Fibroblast of pulmonary artery (primary cell): ENCODE measurements at regions not wholly inside any gene's neighbourhood (a gene's known extent, or its start where the extent isn't known, plus 50 kb on each side); places are given as distances from the start of the nearest gene placed in this dataset.
"Not testable (repeated sequence)": the region's sequence is repeated elsewhere in the genome, so short reads cannot be mapped to it uniquely, and the experiment has no call there.

ENCODE experiments used
- DNase-seq: peaks from one replicate; pipeline ENCODE4 v3.0.0-alpha.2; 2010; ENCODE audit warnings: low read depth
- H3K4me3 ChIP-seq: replicated peaks from 2 replicates; pipeline ENCODE4 v1.5.1; 2011; ENCODE audit warnings: low read depth, mild to moderate bottlenecking, control low read depth, low read length, moderate library complexity
- CTCF ChIP-seq: IDR thresholded peaks from 2 replicates; pipeline ENCODE4 v1.5.1; 2011; ENCODE audit warnings: mild to moderate bottlenecking, control low read depth, low read length, inconsistent platforms; ENCODE audit errors: missing control alignments

- peak; percentile 28 for DNase-seq
- TF ChIP-seq CTCF: no peak
These were observed 127.3 kb upstream of the PCBD1 start for GRCh38 chr10:71015674-71016073.

GRCh38 chr10:71020061-71020460 is 131.7 kb upstream of the PCBD1 start:
- not testable (repeated sequence) for H3K4me3 ChIP-seq

More at GRCh38 chr10:71015674-71016073, 127.3 kb upstream of the PCBD1 start:
- no peak overlapping the region for H3K4me3 ChIP-seq

DNA sequence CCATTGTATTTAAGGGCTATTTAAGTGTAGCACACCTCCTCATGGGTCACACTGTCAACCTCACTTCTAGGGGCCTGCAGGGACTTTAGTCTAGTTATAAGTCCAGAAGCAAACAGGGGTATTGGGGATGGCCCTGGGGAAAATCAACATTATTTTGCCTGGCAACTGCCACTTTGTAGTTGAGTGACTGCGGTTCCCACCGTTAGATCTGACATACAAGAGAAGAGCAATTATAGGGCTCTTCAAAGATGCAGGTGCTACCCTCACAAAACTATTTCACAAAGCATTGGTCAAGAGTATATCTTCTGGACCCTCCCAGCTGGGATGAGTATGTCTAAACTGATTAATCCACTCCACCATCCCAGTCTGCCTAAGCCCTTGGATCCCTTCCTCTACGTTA is 133.0 kb upstream of the PCBD1 start:
- no peak overlapping the region for H3K4me3 ChIP-seq
- no peak for DNase-seq

More at GRCh38 chr10:71020061-71020460, 131.7 kb upstream of the PCBD1 start:
- DNase-seq: not testable (repeated sequence)

GRCh38 chr10:71023704-71024283 is 135.4 kb upstream of the PCBD1 start:
- no peak for DNase-seq
- no peak for TF ChIP-seq CTCF
- no peak overlapping the region for H3K4me3 ChIP-seq

More for the DNA sequence above, 133.0 kb upstream of the PCBD1 start:
- TF ChIP-seq CTCF: no peak

DNA sequence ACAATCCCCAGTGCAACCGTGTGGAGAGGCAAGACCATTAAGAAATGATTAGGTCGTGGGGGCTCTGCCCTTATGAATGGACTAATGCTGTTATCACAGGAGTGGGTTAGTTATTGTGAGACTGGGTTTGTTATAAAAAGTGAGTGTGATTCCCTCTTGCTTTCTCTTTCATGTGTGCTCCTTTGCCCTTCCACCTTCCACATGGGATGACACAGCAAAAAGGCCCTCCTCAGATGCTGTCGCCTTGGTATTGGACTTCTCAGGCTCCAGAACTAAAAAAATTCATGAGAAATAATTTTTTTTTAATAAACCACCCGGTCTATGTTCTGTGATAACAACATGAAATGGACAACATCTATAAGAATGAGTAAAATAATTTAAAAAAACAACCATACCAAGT is 136.1 kb upstream of the PCBD1 start:
- no peak overlapping the region for H3K4me3 ChIP-seq
- no peak for TF ChIP-seq CTCF
- DNase-seq: no peak

GRCh38 chr10:71025535-71025934 is 137.2 kb upstream of the PCBD1 start:
- no peak for DNase-seq
- TF ChIP-seq CTCF: no peak
- no peak overlapping the region for H3K4me3 ChIP-seq

- no peak overlapping the region for H3K4me3 ChIP-seq
- no peak for TF ChIP-seq CTCF
- no peak for DNase-seq
These were observed 139.7 kb upstream of the PCBD1 start for GRCh38 chr10:71028066-71028465.
